Lower lobe of right lung (tissue), 2 donors: ENCODE measurements at regions not wholly inside any gene's neighbourhood (a gene's known extent, or its start where the extent isn't known, plus 50 kb on each side); places are given as distances from the start of the nearest gene placed in this dataset.
"Not testable (repeated sequence)": the region's sequence is repeated elsewhere in the genome, so short reads cannot be mapped to it uniquely, and the experiment has no call there.

Experiments used
- ATAC-seq, 2 donors: fragments of 200-7000 bp; cut with Tn5 transposase; one replicate each; pipeline ENCODE4 v1.9.1; 2020 to 2022; ENCODE audit warnings: mild to moderate bottlenecking in 2 of 2, moderate library complexity in 2 of 2
- DNase-seq: peaks from one replicate; pipeline ENCODE4 v3.0.0-alpha.2; 2020
- H3K27ac ChIP-seq: fragments of 200-600 bp; one replicate; pipeline ENCODE4 v1.8.0; 2022
- H3K27me3 ChIP-seq: fragments of 200-600 bp; one replicate; pipeline ENCODE4 v1.8.0; 2022; ENCODE audit warnings: low read depth
- H3K36me3 ChIP-seq: fragments of 200-600 bp; one replicate; pipeline ENCODE4 v1.8.0; 2022; ENCODE audit warnings: mild to moderate bottlenecking
- H3K4me1 ChIP-seq: fragments of 200-600 bp; one replicate; pipeline ENCODE4 v1.8.0; 2022
- H3K4me3 ChIP-seq: fragments of 200-600 bp; one replicate; pipeline ENCODE4 v1.8.0; 2022; ENCODE audit warnings: mild to moderate bottlenecking
- H3K9me3 ChIP-seq: fragments of 200-600 bp; one replicate; pipeline ENCODE4 v1.8.0; 2022
- CTCF ChIP-seq: fragments of 200-600 bp; IDR thresholded peaks from one replicate; pipeline ENCODE4 v1.8.0; 2022; ENCODE audit warnings: antibody characterized with exemption, mild to moderate bottlenecking
- intact Hi-C: fragments of 100-400 bp; cut with DNase I; formaldehyde crosslinking; loops from one replicate; pipeline ENCODE4 v1.11.0; 2022
- donor health status: DM: no; HTN: yes; CAD: no; lungs with severe emphysema.

- ATAC-seq = no peak
- Histone ChIP-seq H3K9me3 (no peaks in the 10 kb centered on the region), H3K4me1 (no peaks in the 10 kb centered on the region), H3K36me3 (no peaks in the 10 kb centered on the region), H3K27me3 (no peaks in the 10 kb centered on the region), H3K27ac (no peak overlapping the region), H3K4me3 (no peak overlapping the region)
- intact Hi-C loops = no loop called here
- TF ChIP-seq CTCF = no peak
- DNase-seq = no peak
Observed at GRCh38 chr6:169363590-169363989, 109.9 kb upstream of the THBS2 start.

- no peak for TF ChIP-seq CTCF
- no peaks in the 10 kb centered on the region for H3K9me3 ChIP-seq
- intact Hi-C loops = no loop called here
- ATAC-seq (no peak), DNase-seq (no peak)
- H3K4me1 ChIP-seq = no peaks in the 10 kb centered on the region
- H3K4me3 ChIP-seq = no peak overlapping the region
- H3K27me3 ChIP-seq = no peaks in the 10 kb centered on the region
- no peaks in the 10 kb centered on the region for H3K36me3 ChIP-seq
- no peak overlapping the region for H3K27ac ChIP-seq
Observed at GRCh38 chr6:169362501-169363121, 109.0 kb upstream of the THBS2 start.

GRCh38 chr6:169355001-169355400 lies 101.4 kb upstream of the THBS2 start:
- H3K27me3 ChIP-seq, ATAC-seq, H3K27ac ChIP-seq, DNase-seq, H3K4me1 ChIP-seq, H3K9me3 ChIP-seq, H3K36me3 ChIP-seq, H3K4me3 ChIP-seq, intact Hi-C loops: not testable (repeated sequence)

GRCh38 chr6:169345146-169345545 lies 91.5 kb upstream of the THBS2 start:
- Histone ChIP-seq H3K4me3 (no peak overlapping the region), H3K36me3 (no peaks in the 10 kb centered on the region), H3K27ac (no peak overlapping the region), H3K27me3 (no peaks in the 10 kb centered on the region), H3K4me1 (no peaks in the 10 kb centered on the region), H3K9me3 (no peaks in the 10 kb centered on the region)
- no peak for DNase-seq
- no peak for ATAC-seq
- TF ChIP-seq CTCF = no peak
- intact Hi-C loops = no loop called here

- Histone ChIP-seq H3K36me3 (no peaks in the 10 kb centered on the region), H3K9me3 (no peaks in the 10 kb centered on the region), H3K27me3 (no peaks in the 10 kb centered on the region), H3K4me3 (no peak overlapping the region), H3K4me1 (no peaks in the 10 kb centered on the region), H3K27ac (no peak overlapping the region)
- DNase-seq (no peak), ATAC-seq (no peak)
- intact Hi-C loops = no loop called here
- TF ChIP-seq CTCF = no peak
Observed at GRCh38 chr6:169344750-169345065, 91.1 kb upstream of the THBS2 start.

GRCh38 chr6:169343886-169344749 lies 90.5 kb upstream of the THBS2 start:
- intact Hi-C loops = no loop called here
- Histone ChIP-seq H3K27me3 (no peaks in the 10 kb centered on the region), H3K36me3 (no peaks in the 10 kb centered on the region), H3K9me3 (no peaks in the 10 kb centered on the region), H3K4me3 (no peak overlapping the region), H3K27ac (no peak overlapping the region), H3K4me1 (no peaks in the 10 kb centered on the region)
- DNase-seq (no peak), ATAC-seq (no peak)
- no peak for TF ChIP-seq CTCF
